ENCODE measurements at regions not wholly inside any gene's neighbourhood (a gene's known extent, or its start where the extent isn't known, plus 50 kb on each side); places are given as distances from the start of the nearest gene placed in this dataset.

- intact Hi-C loops (cut with DNase I): no loop called here
- Histone ChIP-seq H3K4me1 (no peaks in the 10 kb centered on the region), H3K27ac (no peak overlapping the region), H3K9me3 (no peaks in the 10 kb centered on the region), H3K4me3 (no peak overlapping the region), H3K36me3 (no peaks in the 10 kb centered on the region), H3K27me3 (no peaks in the 10 kb centered on the region)
- DNase-seq: no peak
- no peak for TF ChIP-seq CTCF (IDR thresholded peaks at IDR 0.05)
- WGBS, 2 donors: 75 to 78% methylated on average over 3 of the region's 3 CpGs
- no peak for ATAC-seq
Observed at GRCh38 chr4:177558995-177559394, 116.8 kb upstream of the AGA start.

- no peaks in the 10 kb centered on the region for H3K4me1 ChIP-seq
- TF ChIP-seq CTCF (IDR thresholded peaks at IDR 0.05): no peak
- intact Hi-C loops (cut with DNase I): no loop called here
Observed at GRCh38 chr4:177562163-177562562, 119.9 kb upstream of the AGA start.

GRCh38 chr4:177562859-177563258, 120.6 kb upstream of the AGA start:
- TF ChIP-seq CTCF (IDR thresholded peaks at IDR 0.05): no peak
- H3K4me1 ChIP-seq: no peaks in the 10 kb centered on the region
- intact Hi-C loops (cut with DNase I): no loop called here
- DNase-seq (no peak), ATAC-seq (no peak)
- no peaks in the 10 kb centered on the region for H3K9me3 ChIP-seq
- no peak overlapping the region for H3K27ac ChIP-seq
- H3K4me3 ChIP-seq: no peak overlapping the region
- H3K36me3 ChIP-seq: no peaks in the 10 kb centered on the region
- 98% methylated on average over 1 of the region's 1 CpG for WGBS, 2 donors
- no peaks in the 10 kb centered on the region for H3K27me3 ChIP-seq

More at GRCh38 chr4:177562163-177562562, 119.9 kb upstream of the AGA start:
- DNase-seq: no peak
- Histone ChIP-seq H3K27ac (no peak overlapping the region), H3K27me3 (no peaks in the 10 kb centered on the region), H3K36me3 (no peaks in the 10 kb centered on the region), H3K4me3 (no peak overlapping the region), H3K9me3 (no peaks in the 10 kb centered on the region)
- no peak for ATAC-seq
- WGBS, 2 donors: 92 to 97% methylated on average over 4 of the region's 4 CpGs

GRCh38 chr4:177566691-177567090, 124.5 kb upstream of the AGA start:
- no peak for TF ChIP-seq CTCF (IDR thresholded peaks at IDR 0.05)
- ATAC-seq: no peak
- H3K9me3 ChIP-seq: no peaks in the 10 kb centered on the region
- H3K27ac ChIP-seq: no peak overlapping the region
- H3K4me3 ChIP-seq: no peak overlapping the region
- DNase-seq: no peak
- H3K27me3 ChIP-seq: no peaks in the 10 kb centered on the region
- 69 to 73% methylated on average over 5 of the region's 5 CpGs for WGBS, 2 donors
- intact Hi-C loops (cut with DNase I): no loop called here
- no peaks in the 10 kb centered on the region for H3K4me1 ChIP-seq
- H3K36me3 ChIP-seq: no peaks in the 10 kb centered on the region

GRCh38 chr4:177568931-177569330, 126.7 kb upstream of the AGA start:
- TF ChIP-seq CTCF (IDR thresholded peaks at IDR 0.05): no peak
- H3K4me3 ChIP-seq: no peak overlapping the region
- DNase-seq (no peak), ATAC-seq (no peak)
- no peaks in the 10 kb centered on the region for H3K27me3 ChIP-seq
- intact Hi-C loops (cut with DNase I): no loop called here
- H3K36me3 ChIP-seq: no peaks in the 10 kb centered on the region
- H3K9me3 ChIP-seq: no peaks in the 10 kb centered on the region
- no peak overlapping the region for H3K27ac ChIP-seq
- H3K4me1 ChIP-seq: no peaks in the 10 kb centered on the region
- WGBS, 2 donors: 88 to 91% methylated on average over 3 of the region's 3 CpGs
